Neutrophil (primary cell): ENCODE measurements at regions not wholly inside any gene's neighbourhood (a gene's known extent, or its start where the extent isn't known, plus 50 kb on each side); places are given as distances from the start of the nearest gene placed in this dataset.

Experiments
- H3K27ac ChIP-seq: fragments of 200-600 bp; sonication (generic); 2 replicates; pipeline ENCODE4 v1.5.1; 2016; ENCODE audit warnings: mild to moderate bottlenecking, moderate library complexity
- H3K27me3 ChIP-seq: fragments of 200-600 bp; sonication (generic); 2 replicates; pipeline ENCODE4 v1.6.0; 2016; ENCODE audit warnings: mild to moderate bottlenecking
- H3K36me3 ChIP-seq: fragments of 200-600 bp; sonication (generic); 2 replicates; pipeline ENCODE4 v1.5.1; 2017
- H3K4me1 ChIP-seq, 2 experiments: fragments of 200-600 bp in 1 of 2; sonication (generic) in 1 of 2; 1 replicate in 1 of 2; 2 replicates in 1 of 2; pipeline versions ENCODE4 v1.5.1 to v1.6.1; 2013 to 2016; ENCODE audit warnings: low read depth in 1 of 2, low read length in 1 of 2, mild to moderate bottlenecking in 1 of 2, moderate library complexity in 1 of 2; ENCODE audit not compliant: control insufficient read depth in 1 of 2, insufficient read depth in 1 of 2
- H3K4me3 ChIP-seq, 2 experiments: fragments of 200-600 bp in 1 of 2; sonication (generic) in 1 of 2; 1 replicate in 1 of 2; 2 replicates in 1 of 2; pipeline ENCODE4 v1.5.1; 2013 to 2016; ENCODE audit warnings: low read depth in 1 of 2, low read length in 1 of 2, mild to moderate bottlenecking in 1 of 2, moderate library complexity in 1 of 2
- H3K9me3 ChIP-seq: fragments of 200-600 bp; sonication (generic); 2 replicates; pipeline ENCODE4 v1.5.1; 2016
- TF ChIP-seq, protein P1 (sequence below): fragments of 200-600 bp; sonication (generic); IDR thresholded peaks from 2 replicates; pipeline ENCODE4 v1.5.1; 2016; ENCODE audit warnings: antibody characterized with exemption

DNA sequence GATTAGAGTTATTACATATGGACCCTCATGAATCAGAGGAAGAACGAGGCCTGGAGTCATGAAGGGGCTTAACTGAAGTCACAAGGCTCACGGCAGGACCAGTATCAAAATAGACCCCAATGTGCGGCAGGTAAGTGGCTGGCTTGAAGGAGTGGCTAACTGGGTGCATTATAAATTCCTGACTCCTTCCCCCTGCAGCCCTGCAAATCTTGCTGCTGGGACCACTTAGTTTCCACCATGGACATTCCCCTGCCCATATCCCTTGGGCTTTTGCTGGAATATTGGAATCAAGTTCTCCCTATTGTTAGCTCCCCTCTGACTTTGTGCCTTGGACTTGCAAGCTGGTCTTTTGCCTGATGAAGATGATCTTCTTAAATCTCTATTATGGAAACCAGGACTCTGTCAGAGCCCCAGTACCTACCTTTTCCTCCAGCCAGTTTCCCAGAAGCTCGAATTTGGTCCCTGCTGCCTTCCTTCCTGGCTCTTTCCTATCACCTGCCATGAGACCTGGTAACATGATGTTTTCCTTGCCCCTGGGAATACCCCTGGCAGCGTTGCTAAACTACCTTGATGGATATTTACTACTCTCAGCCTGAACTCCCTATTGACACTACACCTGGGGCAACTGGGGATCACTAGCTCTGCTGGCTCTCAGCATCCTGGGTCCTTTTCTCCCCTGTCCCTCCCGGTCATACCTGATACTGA is 156.0 kb upstream of the JUN start:
- H3K9me3 ChIP-seq = no peaks in the 10 kb centered on the region
- TF ChIP-seq, protein P1, sequence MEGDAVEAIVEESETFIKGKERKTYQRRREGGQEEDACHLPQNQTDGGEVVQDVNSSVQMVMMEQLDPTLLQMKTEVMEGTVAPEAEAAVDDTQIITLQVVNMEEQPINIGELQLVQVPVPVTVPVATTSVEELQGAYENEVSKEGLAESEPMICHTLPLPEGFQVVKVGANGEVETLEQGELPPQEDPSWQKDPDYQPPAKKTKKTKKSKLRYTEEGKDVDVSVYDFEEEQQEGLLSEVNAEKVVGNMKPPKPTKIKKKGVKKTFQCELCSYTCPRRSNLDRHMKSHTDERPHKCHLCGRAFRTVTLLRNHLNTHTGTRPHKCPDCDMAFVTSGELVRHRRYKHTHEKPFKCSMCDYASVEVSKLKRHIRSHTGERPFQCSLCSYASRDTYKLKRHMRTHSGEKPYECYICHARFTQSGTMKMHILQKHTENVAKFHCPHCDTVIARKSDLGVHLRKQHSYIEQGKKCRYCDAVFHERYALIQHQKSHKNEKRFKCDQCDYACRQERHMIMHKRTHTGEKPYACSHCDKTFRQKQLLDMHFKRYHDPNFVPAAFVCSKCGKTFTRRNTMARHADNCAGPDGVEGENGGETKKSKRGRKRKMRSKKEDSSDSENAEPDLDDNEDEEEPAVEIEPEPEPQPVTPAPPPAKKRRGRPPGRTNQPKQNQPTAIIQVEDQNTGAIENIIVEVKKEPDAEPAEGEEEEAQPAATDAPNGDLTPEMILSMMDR = no peak
- H3K4me3 ChIP-seq = no peak overlapping the region
- peaks cover 8 to 11% of the 10 kb centered on the region in 2 experiments for H3K4me1 ChIP-seq
- no peak overlapping the region for H3K27ac ChIP-seq
- H3K36me3 ChIP-seq = no peaks in the 10 kb centered on the region
- peaks cover 74% of the 10 kb centered on the region for H3K27me3 ChIP-seq

DNA sequence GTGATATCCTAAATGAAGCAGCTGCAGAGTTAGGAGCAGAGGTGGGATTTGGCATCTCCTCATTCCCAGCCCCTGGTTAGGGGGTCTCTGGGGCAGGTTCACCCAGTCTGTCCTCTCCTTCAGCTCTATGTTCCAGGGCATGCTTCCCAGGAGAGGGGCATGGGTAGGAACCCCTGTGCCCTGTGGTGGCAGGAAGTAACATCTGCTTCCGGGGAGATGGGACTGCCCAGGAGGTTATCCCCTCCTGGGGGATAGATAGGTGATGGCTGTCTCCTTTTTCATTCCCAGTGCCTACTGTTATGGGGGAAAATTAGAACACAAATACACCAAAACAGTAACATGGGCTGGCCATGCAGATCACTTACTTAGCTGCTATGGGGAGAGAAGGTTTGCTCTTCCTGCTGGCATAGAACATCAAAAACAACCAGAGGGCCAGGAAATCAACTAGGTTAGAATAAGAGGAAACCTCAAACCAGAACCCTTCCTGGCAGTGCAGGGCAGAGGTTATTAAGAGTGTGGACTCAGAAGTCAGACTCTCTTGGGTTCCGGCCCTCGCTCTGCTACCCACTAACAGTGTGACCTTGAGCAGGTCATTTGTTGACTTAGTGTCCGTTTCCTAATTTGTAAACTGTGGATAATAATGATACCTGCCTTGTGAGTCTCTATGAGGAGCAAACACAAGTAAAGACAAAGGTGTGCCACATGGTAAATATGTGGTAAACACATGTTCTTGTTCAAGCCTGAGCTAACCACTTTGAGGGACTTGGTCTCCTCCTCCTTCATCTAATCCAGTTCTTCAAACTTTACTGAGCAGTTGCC is 157.8 kb upstream of the JUN start:
- Histone ChIP-seq H3K27ac (no peak overlapping the region), H3K4me3 (no peak overlapping the region), H3K9me3 (no peaks in the 10 kb centered on the region), H3K36me3 (no peaks in the 10 kb centered on the region), H3K27me3 (peaks cover 74% of the 10 kb centered on the region), H3K4me1 (no peaks in the 10 kb centered on the region)
- TF ChIP-seq, protein P1 = no peak

DNA sequence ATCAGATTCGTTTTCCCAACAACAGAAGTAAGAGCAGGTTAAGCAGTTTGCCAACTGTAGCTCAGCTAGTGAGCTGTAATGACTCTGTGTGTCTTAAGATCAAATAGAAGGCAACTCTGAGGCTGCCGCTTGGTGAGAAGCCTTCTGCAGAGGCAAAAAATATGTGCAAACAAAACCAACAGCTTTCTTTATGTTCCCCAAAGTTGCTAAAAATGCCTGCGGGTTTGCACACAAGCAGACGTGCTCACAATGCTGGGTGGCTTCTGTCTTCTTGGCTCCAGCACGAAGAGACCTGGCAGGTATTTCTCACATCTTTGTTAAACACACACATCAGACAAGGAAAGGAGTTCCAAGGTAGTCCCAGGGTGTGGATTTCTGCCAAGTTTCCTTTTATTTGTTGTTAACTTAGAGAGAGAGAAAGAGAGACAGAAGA is 158.9 kb upstream of the JUN start:
- no peak overlapping the region for H3K4me3 ChIP-seq
- no peaks in the 10 kb centered on the region for H3K4me1 ChIP-seq
- H3K27me3 ChIP-seq = peaks cover 63% of the 10 kb centered on the region
- H3K36me3 ChIP-seq = no peaks in the 10 kb centered on the region
- TF ChIP-seq, protein P1 = no peak
- H3K9me3 ChIP-seq = no peaks in the 10 kb centered on the region
- no peak overlapping the region for H3K27ac ChIP-seq

- H3K27ac ChIP-seq = no peak overlapping the region
- H3K36me3 ChIP-seq = no peaks in the 10 kb centered on the region
- no peak overlapping the region for H3K4me3 ChIP-seq
- H3K9me3 ChIP-seq = no peaks in the 10 kb centered on the region
- TF ChIP-seq, protein P1 = no peak
- no peaks in the 10 kb centered on the region for H3K4me1 ChIP-seq
- peaks cover 53% of the 10 kb centered on the region for H3K27me3 ChIP-seq
Observed at GRCh38 chr1:58943776-58944175, 159.9 kb upstream of the JUN start.

GRCh38 chr1:58944439-58944838 is 160.6 kb upstream of the JUN start:
- H3K36me3 ChIP-seq = no peaks in the 10 kb centered on the region
- no peaks in the 10 kb centered on the region for H3K4me1 ChIP-seq
- TF ChIP-seq, protein P1 = no peak
- peaks cover 46% of the 10 kb centered on the region for H3K27me3 ChIP-seq
- H3K9me3 ChIP-seq = no peaks in the 10 kb centered on the region
- no peak overlapping the region for H3K4me3 ChIP-seq
- no peak overlapping the region for H3K27ac ChIP-seq
